Amniotic stem cell (primary cell): ENCODE measurements at regions not wholly inside any gene's neighbourhood (a gene's known extent, or its start where the extent isn't known, plus 50 kb on each side); places are given as distances from the start of the nearest gene placed in this dataset.
"Not testable (repeated sequence)": the region's sequence is repeated elsewhere in the genome, so short reads cannot be mapped to it uniquely, and the experiment has no call there.

Source experiments
- DNase-seq: peaks from one replicate; lab custom pipeline; 2025; lab: John Stamatoyannopoulos, UW

- not testable (repeated sequence) for DNase-seq
Observed at GRCh38 chr16:29258946-29259634, 147.4 kb downstream of the NPIPB11 start.

GRCh38 chr16:29257419-29258336, 148.8 kb downstream of the NPIPB11 start:
- not testable (repeated sequence) for DNase-seq

GRCh38 chr16:29256501-29256981, 150.0 kb downstream of the NPIPB11 start:
- no peak for DNase-seq

DNA sequence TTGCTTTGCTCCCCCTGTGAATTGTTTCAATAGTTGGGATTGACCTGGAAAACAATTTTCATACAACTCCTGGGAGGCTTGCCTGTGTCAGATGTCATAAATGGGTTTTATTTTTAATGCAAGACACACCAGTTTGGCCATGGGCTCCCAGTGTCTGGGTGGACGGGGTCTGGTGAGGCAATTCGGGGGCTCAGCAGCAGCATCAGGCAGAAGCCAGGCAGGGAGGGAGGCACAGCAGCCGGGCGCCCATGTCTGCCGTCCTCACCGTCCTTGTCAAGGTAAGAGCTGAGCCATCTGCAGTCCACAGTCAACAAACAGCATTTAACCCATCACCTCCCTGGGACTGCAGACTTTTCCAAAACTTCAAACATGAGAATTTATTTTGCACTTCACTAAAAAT, 150.6 kb downstream of the NPIPB11 start:
- not testable (repeated sequence) for DNase-seq

GRCh38 chr16:29255496-29255796, 151.1 kb downstream of the NPIPB11 start:
- not testable (repeated sequence) for DNase-seq

DNA sequence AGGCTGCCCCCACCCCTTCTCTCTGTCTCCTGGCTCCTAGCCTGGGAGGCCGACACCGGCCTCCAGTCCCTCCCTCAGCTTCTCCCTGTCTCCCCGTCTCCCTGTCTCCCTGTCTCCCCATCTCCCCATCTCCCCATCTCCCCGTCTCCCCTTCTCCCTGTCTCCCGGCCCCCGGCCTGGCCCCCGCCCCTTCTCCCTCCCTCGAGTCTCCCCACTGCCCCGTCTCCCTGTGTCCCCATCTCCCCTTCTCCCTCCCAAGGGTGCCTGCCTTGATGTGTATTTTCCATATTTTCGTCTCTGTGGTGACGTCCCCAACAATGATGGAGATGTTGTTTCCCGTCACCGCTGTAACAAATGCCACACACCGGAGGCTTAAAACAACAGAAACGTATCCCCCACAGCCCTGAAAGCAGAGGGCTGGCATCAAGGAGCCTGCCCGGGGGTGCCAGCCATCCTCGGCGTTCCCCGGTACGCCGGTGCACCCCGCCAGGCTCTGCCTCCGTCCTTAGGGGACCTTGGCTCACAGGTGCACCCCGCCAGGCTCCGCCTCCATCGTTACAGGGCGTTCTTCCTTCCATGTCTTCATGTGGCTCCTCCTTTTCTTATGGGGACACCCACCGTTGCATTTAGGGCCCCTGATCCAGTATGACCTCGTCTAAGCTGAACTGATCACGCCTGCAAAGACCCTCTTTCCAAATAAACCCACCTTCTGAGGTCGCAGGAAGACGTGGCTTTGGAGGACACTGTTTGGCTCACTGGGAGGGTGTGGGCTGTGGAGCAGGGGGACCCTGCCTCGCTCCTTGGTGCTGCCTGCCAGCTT, 151.6 kb downstream of the NPIPB11 start:
- DNase-seq = no peak

DNA sequence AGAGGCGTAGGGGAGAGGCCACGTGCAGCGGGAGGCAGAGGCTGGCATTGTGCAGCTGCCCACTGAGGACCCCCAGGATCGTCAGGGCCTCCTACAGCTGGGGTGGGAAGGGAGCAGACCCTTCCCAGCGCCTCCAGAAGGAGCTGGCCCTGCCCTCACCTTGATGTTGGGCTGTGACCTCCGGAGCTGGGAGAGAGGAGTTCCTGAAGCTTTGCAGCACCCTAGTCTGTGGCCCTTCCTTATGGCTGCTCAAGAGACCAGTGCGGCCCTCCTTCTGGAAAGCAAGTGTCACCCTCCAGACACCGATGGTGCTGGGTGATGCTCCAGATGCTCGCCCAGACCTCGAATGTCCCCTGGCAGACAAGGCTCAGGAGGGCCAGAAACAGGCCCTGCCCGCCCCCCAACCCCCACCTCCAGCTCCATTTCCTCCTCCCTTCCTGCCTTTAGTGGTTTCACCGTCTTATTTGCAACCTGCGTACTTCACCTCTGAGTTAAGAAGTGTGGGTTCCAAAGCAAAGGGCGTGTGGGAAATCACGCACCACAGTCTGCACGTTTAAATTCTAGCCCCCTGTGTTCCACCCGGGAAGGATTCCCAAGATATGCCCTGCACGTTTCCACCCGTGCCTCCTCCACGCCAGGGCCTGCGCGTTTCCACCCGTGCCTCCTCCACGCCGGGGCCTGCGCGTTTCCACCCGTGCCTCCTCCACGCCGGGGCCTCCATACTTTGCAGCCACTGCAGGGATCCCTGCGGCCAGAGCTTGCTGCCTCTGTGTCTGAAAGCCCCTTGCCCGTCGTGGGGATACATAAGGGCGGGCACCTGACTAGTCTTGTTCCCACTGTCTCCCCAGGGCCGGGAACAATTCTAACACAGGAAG, 152.6 kb downstream of the NPIPB11 start:
- not testable (repeated sequence) for DNase-seq

DNA sequence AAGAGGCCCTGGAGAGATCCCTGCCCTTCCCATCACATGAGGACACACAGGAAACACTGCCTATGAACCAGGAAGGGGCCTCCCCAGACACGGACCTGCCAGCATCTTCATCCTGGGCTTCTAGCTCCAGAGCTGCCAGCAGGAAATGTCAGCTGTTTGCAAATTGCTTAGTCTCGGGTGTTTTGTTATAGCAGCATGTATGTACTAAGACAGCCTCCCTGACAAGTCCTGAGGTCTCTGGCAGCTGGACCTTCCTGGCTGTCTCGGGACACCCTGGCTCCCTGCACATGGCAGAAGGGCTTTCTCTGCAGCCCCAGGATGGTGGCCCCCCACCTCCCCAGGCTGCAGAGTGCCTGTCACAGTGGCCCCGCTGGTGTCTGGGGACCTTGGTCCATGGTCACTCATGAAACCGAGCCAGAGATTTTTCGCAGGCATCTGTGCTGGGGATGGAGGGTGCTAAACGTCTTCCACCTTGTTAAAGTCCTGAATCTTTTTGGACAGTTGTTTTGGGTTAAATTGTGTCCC, 153.4 kb downstream of the NPIPB11 start:
- not testable (repeated sequence) for DNase-seq

DNA sequence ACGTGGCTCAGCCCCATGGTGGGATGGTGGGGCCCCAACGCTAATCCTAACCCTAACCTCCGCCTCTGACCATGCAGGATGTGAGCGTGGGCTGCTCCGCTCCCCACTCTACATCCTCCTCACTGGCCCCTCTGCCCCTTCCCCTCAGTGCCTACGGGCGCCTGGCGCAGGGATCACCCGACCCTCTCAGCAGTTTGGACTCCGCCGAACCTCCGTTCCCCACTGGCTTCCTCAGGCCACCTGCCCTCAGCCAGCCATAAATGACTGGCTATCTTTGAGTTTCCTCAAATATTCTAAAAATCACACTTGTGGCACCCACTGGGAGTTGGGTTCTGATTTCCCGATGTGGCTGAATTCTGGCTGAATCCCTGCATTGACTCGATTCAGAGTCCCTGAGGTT, 154.2 kb downstream of the NPIPB11 start:
- DNase-seq = not testable (repeated sequence)

- not testable (repeated sequence) for DNase-seq
Observed at GRCh38 chr16:29251571-29252011, 154.9 kb downstream of the NPIPB11 start.

GRCh38 chr16:29250923-29251434, 155.5 kb downstream of the NPIPB11 start:
- not testable (repeated sequence) for DNase-seq

- DNase-seq = not testable (repeated sequence)
Observed at GRCh38 chr16:29250469-29250868, 156.0 kb downstream of the NPIPB11 start.

DNA sequence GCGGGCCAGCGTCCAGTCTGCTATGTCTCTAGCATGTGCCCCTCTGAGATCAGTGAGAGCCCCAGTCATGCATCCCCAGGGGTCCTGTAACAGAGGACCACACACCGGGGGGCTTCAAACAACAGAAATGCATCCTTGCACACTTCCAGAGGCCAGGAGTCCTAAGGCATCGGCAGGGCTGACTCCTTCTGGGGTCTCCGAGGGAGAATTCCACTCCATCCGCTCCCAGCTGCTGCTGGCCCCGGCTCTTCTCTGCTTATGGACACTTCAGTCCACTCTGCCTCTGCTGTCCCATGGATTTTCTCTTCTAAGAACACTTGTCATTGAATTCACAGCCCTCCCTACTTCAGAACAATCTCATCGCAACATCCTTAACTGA, 157.6 kb downstream of the NPIPB11 start:
- DNase-seq = not testable (repeated sequence)

- DNase-seq = not testable (repeated sequence)
Observed at GRCh38 chr16:29248306-29248939, 158.1 kb downstream of the NPIPB11 start.

DNA sequence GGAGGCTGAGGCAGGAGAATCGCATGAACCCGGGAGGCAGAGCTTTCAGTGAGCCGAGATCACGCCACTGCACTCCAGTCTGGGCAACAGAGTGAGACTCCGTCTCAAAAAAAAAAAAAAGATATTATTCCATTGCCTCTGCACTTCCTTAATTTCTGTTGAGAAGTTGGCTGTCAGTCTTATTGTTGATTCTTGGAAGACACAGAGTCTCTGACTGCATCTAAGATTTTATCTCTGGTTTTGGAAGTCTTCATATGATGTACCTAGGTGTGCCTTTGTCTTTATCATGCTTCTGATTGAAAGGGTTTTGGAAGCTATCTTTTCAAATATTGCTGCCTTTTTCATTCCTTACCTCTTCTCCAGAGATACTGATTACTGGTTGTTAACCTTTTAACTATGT, 160.4 kb downstream of the NPIPB11 start:
- not testable (repeated sequence) for DNase-seq

- no peak for DNase-seq
Observed at GRCh38 chr16:29237971-29238370, 168.5 kb downstream of the NPIPB11 start.

GRCh38 chr16:29237495-29237894, 169.0 kb downstream of the NPIPB11 start:
- DNase-seq = not testable (repeated sequence)

GRCh38 chr16:29237023-29237422, 169.5 kb downstream of the NPIPB11 start:
- DNase-seq = not testable (repeated sequence)

GRCh38 chr16:29235836-29236370, 170.6 kb downstream of the NPIPB11 start:
- DNase-seq = not testable (repeated sequence)
